CD14-positive monocyte (primary cell): ENCODE measurements at regions not wholly inside any gene's neighbourhood (a gene's known extent, or its start where the extent isn't known, plus 50 kb on each side); places are given as distances from the start of the nearest gene placed in this dataset.

Experiments used
- DNase-seq, 3 donors: peaks; one replicate each; pipeline ENCODE4 v3.0.0-alpha.2; 2011 to 2022
- H2AFZ ChIP-seq: 2 replicates; pipeline ENCODE4 v1.6.0; 2012; ENCODE audit warnings: mild to moderate bottlenecking, low read depth, low read length, inconsistent platforms; ENCODE audit not compliant: insufficient read depth, poor library complexity, severe bottlenecking
- H3K27ac ChIP-seq, 2 donors: 1 replicate in 1 of 2; 2 replicates in 1 of 2; pipeline ENCODE4 v1.5.1; 2012 to 2013; ENCODE audit warnings: low read length in 2 of 2, control low read depth in 1 of 2, inconsistent platforms in 1 of 2, low read depth in 1 of 2, mild to moderate bottlenecking in 1 of 2
- H3K27me3 ChIP-seq, 2 donors: one replicate each; pipeline versions ENCODE4 v1.6.0 to v1.6.1; 2011 to 2013; ENCODE audit warnings: low read length in 2 of 2; ENCODE audit not compliant: control insufficient read depth in 2 of 2, insufficient read depth in 2 of 2
- H3K36me3 ChIP-seq, 2 donors: replicated peaks in 1 of 2; 1 replicate in 1 of 2; 2 replicates in 1 of 2; pipeline versions ENCODE4 v1.5.1 to v1.6.1; 2012 to 2013; ENCODE audit warnings: low read length in 2 of 2, control low read depth in 1 of 2, inconsistent platforms in 1 of 2, mild to moderate bottlenecking in 1 of 2; ENCODE audit not compliant: insufficient read depth in 2 of 2, control insufficient read depth in 1 of 2
- H3K4me1 ChIP-seq, 2 donors: 1 replicate in 1 of 2; 2 replicates in 1 of 2; pipeline versions ENCODE4 v1.5.1 to v1.6.1; 2012 to 2013; ENCODE audit warnings: low read length in 2 of 2, control low read depth in 1 of 2, inconsistent platforms in 1 of 2, mild to moderate bottlenecking in 1 of 2, moderate library complexity in 1 of 2; ENCODE audit not compliant: insufficient read depth in 2 of 2, control insufficient read depth in 1 of 2
- H3K4me2 ChIP-seq: replicated peaks from 2 replicates; pipeline ENCODE3; 2012; ENCODE audit warnings: low read length, moderate library complexity, mild to moderate bottlenecking; ENCODE audit not compliant: poor library complexity, severe bottlenecking; ENCODE audit errors: extremely low read depth
- H3K4me3 ChIP-seq, 3 experiments: fragments of 200-600 bp in 1 of 3; sonication (generic) in 1 of 3; replicated peaks in 1 of 3; 1 replicate in 2 of 3; 2 replicates in 1 of 3; pipeline ENCODE4 v1.5.1; 2011 to 2013; ENCODE audit warnings: low read length in 3 of 3, mild to moderate bottlenecking in 3 of 3, control low read depth in 2 of 3, low read depth in 2 of 3, inconsistent platforms in 1 of 3, moderate library complexity in 1 of 3
- H3K79me2 ChIP-seq: 2 replicates; pipeline ENCODE4 v1.6.0; 2012; ENCODE audit warnings: mild to moderate bottlenecking, control low read depth, inconsistent platforms, low read length, moderate library complexity; ENCODE audit not compliant: insufficient read depth
- H3K9ac ChIP-seq: 2 replicates; pipeline ENCODE4 v1.6.0; 2017; ENCODE audit warnings: low read length, mild to moderate bottlenecking; ENCODE audit not compliant: insufficient read depth, poor library complexity, severe bottlenecking
- H3K9me3 ChIP-seq, 2 donors: replicated peaks in 1 of 2; 1 replicate in 1 of 2; 2 replicates in 1 of 2; pipeline versions ENCODE4 v1.5.1 to v1.6.1; 2012 to 2013; ENCODE audit warnings: low read length in 2 of 2, control low read depth in 1 of 2; ENCODE audit not compliant: control insufficient read depth in 1 of 2, insufficient read depth in 1 of 2
- H4K20me1 ChIP-seq: 2 replicates; pipeline ENCODE4 v1.6.0; 2012; ENCODE audit warnings: mild to moderate bottlenecking, low read length, control low read depth, moderate library complexity; ENCODE audit not compliant: insufficient read depth
- H3K27ac Mint-ChIP-seq, 7 donors: one replicate each; pipeline ENCODE4 v1.8.0; 2020; ENCODE audit warnings: mild to moderate bottlenecking in 7 of 7, mixed read lengths in 7 of 7, moderate library complexity in 6 of 7, inconsistent platforms in 2 of 7
- H3K27me3 Mint-ChIP-seq, 3 donors: one replicate each; pipeline ENCODE4 v1.8.0; 2021 to 2022; ENCODE audit warnings: low read depth in 3 of 3, mild to moderate bottlenecking in 3 of 3, mixed read lengths in 3 of 3, moderate library complexity in 3 of 3, inconsistent platforms in 1 of 3
- H3K36me3 Mint-ChIP-seq, 2 donors: one replicate each; pipeline ENCODE4 v1.8.0; 2020; ENCODE audit warnings: mixed read lengths in 2 of 2, inconsistent platforms in 1 of 2, mild to moderate bottlenecking in 1 of 2
- H3K4me1 Mint-ChIP-seq: one replicate; pipeline ENCODE4 v1.8.0; 2020; ENCODE audit warnings: mild to moderate bottlenecking, mixed read lengths
- H3K4me3 Mint-ChIP-seq, 2 donors: one replicate each; pipeline ENCODE4 v1.8.0; 2020; ENCODE audit warnings: mild to moderate bottlenecking in 2 of 2, mixed read lengths in 2 of 2, moderate library complexity in 1 of 2
- H3K9me3 Mint-ChIP-seq, 7 donors: one replicate each; pipeline ENCODE4 v1.8.0; 2020 to 2022; ENCODE audit warnings: mixed read lengths in 7 of 7, mild to moderate bottlenecking in 6 of 7, moderate library complexity in 6 of 7, inconsistent platforms in 2 of 7
- CTCF ChIP-seq: fragments of 200-600 bp; IDR thresholded peaks from one replicate; pipeline ENCODE4 v1.8.0; 2022; ENCODE audit warnings: antibody characterized with exemption, mild to moderate bottlenecking
- WGBS: methylation state at CpG from one replicate; pipeline ENCODE4 v1.1.5; 2013; ENCODE audit warnings: missing lambda C conversion rate; ENCODE audit not compliant: insufficient coverage; 5-methylcytosine and 5-hydroxymethylcytosine counted together
- intact Hi-C, 2 donors: fragments of 100-400 bp; cut with micrococcal nuclease; formaldehyde crosslinking; loops; one replicate each; pipeline versions ENCODE4 v1.15.0 to v1.15.1; 2023

GRCh38 chr5:52491071-52491787 lies 296.5 kb upstream of the ITGA1 start:
- Histone ChIP-seq H2AFZ (no peak overlapping the region), H3K27ac (no peak overlapping the region), H3K27me3 (no peaks in the 10 kb centered on the region), H4K20me1 (no peaks in the 10 kb centered on the region), H3K36me3 (no peaks in the 10 kb centered on the region), H3K4me3 (no peak overlapping the region), H3K79me2 (no peaks in the 10 kb centered on the region), H3K9me3 (no peaks in the 10 kb centered on the region), H3K4me2 (no peak overlapping the region), H3K9ac (no peak overlapping the region), H3K4me1 (no peaks in the 10 kb centered on the region)
- no peaks in the 10 kb centered on the region for H3K4me1 Mint-ChIP-seq
- intact Hi-C loops = no loop called here
- no peaks in the 10 kb centered on the region for H3K36me3 Mint-ChIP-seq
- no peak for TF ChIP-seq CTCF
- peaks cover 0 to 2% (median 0%) of the 10 kb centered on the region in 7 donors for H3K9me3 Mint-ChIP-seq
- no peaks in the 10 kb centered on the region for H3K27me3 Mint-ChIP-seq
- no peak for DNase-seq
- no peak overlapping the region for H3K4me3 Mint-ChIP-seq
- H3K27ac Mint-ChIP-seq = no peak overlapping the region
- 87% methylated on average over 2 of the region's 4 CpGs for WGBS

GRCh38 chr5:52491818-52492217 lies 295.9 kb upstream of the ITGA1 start:
- DNase-seq = no peak
- no peaks in the 10 kb centered on the region for H3K4me1 Mint-ChIP-seq
- Histone ChIP-seq H3K4me3 (no peak overlapping the region), H2AFZ (no peak overlapping the region), H3K9me3 (no peaks in the 10 kb centered on the region), H3K36me3 (no peaks in the 10 kb centered on the region), H3K4me1 (no peaks in the 10 kb centered on the region), H3K27ac (no peak overlapping the region), H3K9ac (no peak overlapping the region), H3K27me3 (no peaks in the 10 kb centered on the region), H3K4me2 (no peak overlapping the region), H4K20me1 (no peaks in the 10 kb centered on the region), H3K79me2 (no peaks in the 10 kb centered on the region)
- H3K4me3 Mint-ChIP-seq = no peak overlapping the region
- no peak for TF ChIP-seq CTCF
- H3K27me3 Mint-ChIP-seq = no peaks in the 10 kb centered on the region
- no peaks in the 10 kb centered on the region for H3K36me3 Mint-ChIP-seq
- H3K9me3 Mint-ChIP-seq = peaks cover 0 to 1% (median 0%) of the 10 kb centered on the region in 7 donors
- intact Hi-C loops = no loop called here
- no peak overlapping the region for H3K27ac Mint-ChIP-seq
